ENCODE measurements at regions not wholly inside any gene's neighbourhood (a gene's known extent, or its start where the extent isn't known, plus 50 kb on each side); places are given as distances from the start of the nearest gene placed in this dataset.

GRCh38 chr10:131009791-131010190 lies 301.7 kb downstream of the TCERG1L start:
- TF ChIP-seq EZH2phosphoT487 (IDR thresholded peaks at IDR 0.05; ENCODE audit: borderline replicate concordance) (no peak), CTCF (conservative IDR thresholded peaks at IDR 0.05; ENCODE audit: low read length) (no peak)
